CD14-positive monocyte (primary cell): ENCODE measurements at regions not wholly inside any gene's neighbourhood (a gene's known extent, or its start where the extent isn't known, plus 50 kb on each side); places are given as distances from the start of the nearest gene placed in this dataset.

Experiments used
- DNase-seq, 3 donors: peaks; one replicate each; pipeline ENCODE4 v3.0.0-alpha.2; 2011 to 2022
- H2AFZ ChIP-seq: 2 replicates; pipeline ENCODE4 v1.6.0; 2012; ENCODE audit warnings: mild to moderate bottlenecking, low read depth, low read length, inconsistent platforms; ENCODE audit not compliant: insufficient read depth, poor library complexity, severe bottlenecking
- H3K27ac ChIP-seq, 2 donors: 1 replicate in 1 of 2; 2 replicates in 1 of 2; pipeline ENCODE4 v1.5.1; 2012 to 2013; ENCODE audit warnings: low read length in 2 of 2, control low read depth in 1 of 2, inconsistent platforms in 1 of 2, low read depth in 1 of 2, mild to moderate bottlenecking in 1 of 2
- H3K27me3 ChIP-seq, 2 donors: one replicate each; pipeline versions ENCODE4 v1.6.0 to v1.6.1; 2011 to 2013; ENCODE audit warnings: low read length in 2 of 2; ENCODE audit not compliant: control insufficient read depth in 2 of 2, insufficient read depth in 2 of 2
- H3K36me3 ChIP-seq, 2 donors: replicated peaks in 1 of 2; 1 replicate in 1 of 2; 2 replicates in 1 of 2; pipeline versions ENCODE4 v1.5.1 to v1.6.1; 2012 to 2013; ENCODE audit warnings: low read length in 2 of 2, control low read depth in 1 of 2, inconsistent platforms in 1 of 2, mild to moderate bottlenecking in 1 of 2; ENCODE audit not compliant: insufficient read depth in 2 of 2, control insufficient read depth in 1 of 2
- H3K4me1 ChIP-seq, 2 donors: 1 replicate in 1 of 2; 2 replicates in 1 of 2; pipeline versions ENCODE4 v1.5.1 to v1.6.1; 2012 to 2013; ENCODE audit warnings: low read length in 2 of 2, control low read depth in 1 of 2, inconsistent platforms in 1 of 2, mild to moderate bottlenecking in 1 of 2, moderate library complexity in 1 of 2; ENCODE audit not compliant: insufficient read depth in 2 of 2, control insufficient read depth in 1 of 2
- H3K4me2 ChIP-seq: replicated peaks from 2 replicates; pipeline ENCODE3; 2012; ENCODE audit warnings: low read length, moderate library complexity, mild to moderate bottlenecking; ENCODE audit not compliant: poor library complexity, severe bottlenecking; ENCODE audit errors: extremely low read depth
- H3K4me3 ChIP-seq, 3 experiments: fragments of 200-600 bp in 1 of 3; sonication (generic) in 1 of 3; replicated peaks in 1 of 3; 1 replicate in 2 of 3; 2 replicates in 1 of 3; pipeline ENCODE4 v1.5.1; 2011 to 2013; ENCODE audit warnings: low read length in 3 of 3, mild to moderate bottlenecking in 3 of 3, control low read depth in 2 of 3, low read depth in 2 of 3, inconsistent platforms in 1 of 3, moderate library complexity in 1 of 3
- H3K79me2 ChIP-seq: 2 replicates; pipeline ENCODE4 v1.6.0; 2012; ENCODE audit warnings: mild to moderate bottlenecking, control low read depth, inconsistent platforms, low read length, moderate library complexity; ENCODE audit not compliant: insufficient read depth
- H3K9ac ChIP-seq: 2 replicates; pipeline ENCODE4 v1.6.0; 2017; ENCODE audit warnings: low read length, mild to moderate bottlenecking; ENCODE audit not compliant: insufficient read depth, poor library complexity, severe bottlenecking
- H3K9me3 ChIP-seq, 2 donors: replicated peaks in 1 of 2; 1 replicate in 1 of 2; 2 replicates in 1 of 2; pipeline versions ENCODE4 v1.5.1 to v1.6.1; 2012 to 2013; ENCODE audit warnings: low read length in 2 of 2, control low read depth in 1 of 2; ENCODE audit not compliant: control insufficient read depth in 1 of 2, insufficient read depth in 1 of 2
- H4K20me1 ChIP-seq: 2 replicates; pipeline ENCODE4 v1.6.0; 2012; ENCODE audit warnings: mild to moderate bottlenecking, low read length, control low read depth, moderate library complexity; ENCODE audit not compliant: insufficient read depth
- H3K27ac Mint-ChIP-seq, 7 donors: one replicate each; pipeline ENCODE4 v1.8.0; 2020; ENCODE audit warnings: mild to moderate bottlenecking in 7 of 7, mixed read lengths in 7 of 7, moderate library complexity in 6 of 7, inconsistent platforms in 2 of 7
- H3K27me3 Mint-ChIP-seq, 3 donors: one replicate each; pipeline ENCODE4 v1.8.0; 2021 to 2022; ENCODE audit warnings: low read depth in 3 of 3, mild to moderate bottlenecking in 3 of 3, mixed read lengths in 3 of 3, moderate library complexity in 3 of 3, inconsistent platforms in 1 of 3
- H3K36me3 Mint-ChIP-seq, 2 donors: one replicate each; pipeline ENCODE4 v1.8.0; 2020; ENCODE audit warnings: mixed read lengths in 2 of 2, inconsistent platforms in 1 of 2, mild to moderate bottlenecking in 1 of 2
- H3K4me1 Mint-ChIP-seq: one replicate; pipeline ENCODE4 v1.8.0; 2020; ENCODE audit warnings: mild to moderate bottlenecking, mixed read lengths
- H3K4me3 Mint-ChIP-seq, 2 donors: one replicate each; pipeline ENCODE4 v1.8.0; 2020; ENCODE audit warnings: mild to moderate bottlenecking in 2 of 2, mixed read lengths in 2 of 2, moderate library complexity in 1 of 2
- H3K9me3 Mint-ChIP-seq, 7 donors: one replicate each; pipeline ENCODE4 v1.8.0; 2020 to 2022; ENCODE audit warnings: mixed read lengths in 7 of 7, mild to moderate bottlenecking in 6 of 7, moderate library complexity in 6 of 7, inconsistent platforms in 2 of 7
- CTCF ChIP-seq: fragments of 200-600 bp; IDR thresholded peaks from one replicate; pipeline ENCODE4 v1.8.0; 2022; ENCODE audit warnings: antibody characterized with exemption, mild to moderate bottlenecking
- WGBS: methylation state at CpG from one replicate; pipeline ENCODE4 v1.1.5; 2013; ENCODE audit warnings: missing lambda C conversion rate; ENCODE audit not compliant: insufficient coverage; 5-methylcytosine and 5-hydroxymethylcytosine counted together
- intact Hi-C, 2 donors: fragments of 100-400 bp; cut with micrococcal nuclease; formaldehyde crosslinking; loops; one replicate each; pipeline versions ENCODE4 v1.15.0 to v1.15.1; 2023

GRCh38 chr9:28942941-28943340, 1369.7 kb upstream of the C9orf72 start:
- no peak for DNase-seq
- Histone ChIP-seq H2AFZ (no peak overlapping the region), H3K4me1 (no peaks in the 10 kb centered on the region), H3K9ac (no peak overlapping the region), H3K4me3 (no peak overlapping the region), H3K36me3 (no peaks in the 10 kb centered on the region), H4K20me1 (no peaks in the 10 kb centered on the region), H3K27me3 (no peaks in the 10 kb centered on the region), H3K79me2 (no peaks in the 10 kb centered on the region), H3K9me3 (no peaks in the 10 kb centered on the region), H3K4me2 (no peak overlapping the region), H3K27ac (no peak overlapping the region)
- no peak for TF ChIP-seq CTCF
- H3K4me1 Mint-ChIP-seq = no peaks in the 10 kb centered on the region
- H3K27ac Mint-ChIP-seq = no peak overlapping the region
- WGBS = no CpG with 5 or more reads among the region's 2 CpGs
- peaks cover 0 to 1% (median 0%) of the 10 kb centered on the region in 3 donors for H3K27me3 Mint-ChIP-seq
- H3K9me3 Mint-ChIP-seq = peaks cover 0 to 7% (median 2%) of the 10 kb centered on the region in 7 donors
- no peak overlapping the region for H3K4me3 Mint-ChIP-seq
- intact Hi-C loops = no loop called here
- no peaks in the 10 kb centered on the region for H3K36me3 Mint-ChIP-seq

DNA sequence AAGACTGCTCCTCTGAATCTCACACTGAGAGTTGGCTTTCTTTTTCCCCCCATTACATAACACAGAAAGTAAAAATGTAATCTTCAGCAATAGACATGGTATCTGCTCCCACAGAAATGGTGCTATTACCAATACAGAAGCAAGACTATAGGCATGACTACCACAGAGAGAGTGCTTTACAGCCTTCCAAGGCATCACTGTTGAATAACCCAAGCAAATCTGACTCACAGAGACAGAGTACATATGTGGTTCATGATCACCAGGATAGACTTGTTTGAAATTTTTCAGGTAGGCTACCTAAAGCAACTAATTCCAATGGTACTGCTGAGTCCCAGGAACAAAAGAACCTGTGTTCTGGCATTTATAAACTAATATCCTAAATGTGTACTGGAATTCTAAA, 1373.4 kb upstream of the C9orf72 start:
- no peak overlapping the region for H3K27ac Mint-ChIP-seq
- no peak for TF ChIP-seq CTCF
- Histone ChIP-seq H3K4me3 (no peak overlapping the region), H3K4me2 (no peak overlapping the region), H3K27me3 (no peaks in the 10 kb centered on the region), H3K36me3 (no peaks in the 10 kb centered on the region), H3K9ac (no peak overlapping the region), H3K9me3 (no peaks in the 10 kb centered on the region), H3K27ac (no peak overlapping the region), H4K20me1 (no peaks in the 10 kb centered on the region), H2AFZ (no peak overlapping the region), H3K4me1 (no peaks in the 10 kb centered on the region), H3K79me2 (no peaks in the 10 kb centered on the region)
- intact Hi-C loops = no loop called here
- H3K36me3 Mint-ChIP-seq = no peaks in the 10 kb centered on the region
- H3K4me3 Mint-ChIP-seq = no peak overlapping the region
- peaks cover 0 to 7% (median 4%) of the 10 kb centered on the region in 7 donors for H3K9me3 Mint-ChIP-seq
- no peak for DNase-seq
- peaks cover 0 to 1% (median 0%) of the 10 kb centered on the region in 3 donors for H3K27me3 Mint-ChIP-seq
- no peaks in the 10 kb centered on the region for H3K4me1 Mint-ChIP-seq
